CD4-positive, alpha-beta T cell treated with Interleukin-1 beta for 1 hour (primary cell): ENCODE measurements at regions not wholly inside any gene's neighbourhood (a gene's known extent, or its start where the extent isn't known, plus 50 kb on each side); places are given as distances from the start of the nearest gene placed in this dataset.
"Not testable (repeated sequence)": the region's sequence is repeated elsewhere in the genome, so short reads cannot be mapped to it uniquely, and the experiment has no call there.

Experiments used
- DNase-seq, 2 donors: peaks; one replicate each; pipeline ENCODE4 v3.0.0-alpha.2; 2020 to 2022

DNA sequence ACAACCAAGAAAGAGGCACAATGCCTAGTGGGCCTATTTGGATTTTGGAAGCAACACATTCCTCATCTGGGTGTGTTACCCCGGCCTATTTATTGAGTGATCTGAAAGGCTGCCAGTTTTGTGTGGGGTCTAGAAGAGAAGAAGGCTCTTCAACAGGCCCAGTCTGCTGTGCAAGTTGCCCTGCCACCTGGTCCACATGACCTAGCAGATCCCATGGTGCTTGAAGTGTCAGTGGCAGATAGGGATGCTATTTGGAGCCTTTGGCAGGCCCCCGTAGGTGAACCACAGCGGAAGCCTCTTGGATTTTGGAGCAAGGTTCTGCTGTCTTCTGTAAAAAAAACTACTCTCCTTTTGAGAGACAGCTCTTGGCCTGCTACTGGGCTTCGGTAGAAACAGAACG, 820.1 kb downstream of the TMTC2 start:
- DNase-seq: no peak

DNA sequence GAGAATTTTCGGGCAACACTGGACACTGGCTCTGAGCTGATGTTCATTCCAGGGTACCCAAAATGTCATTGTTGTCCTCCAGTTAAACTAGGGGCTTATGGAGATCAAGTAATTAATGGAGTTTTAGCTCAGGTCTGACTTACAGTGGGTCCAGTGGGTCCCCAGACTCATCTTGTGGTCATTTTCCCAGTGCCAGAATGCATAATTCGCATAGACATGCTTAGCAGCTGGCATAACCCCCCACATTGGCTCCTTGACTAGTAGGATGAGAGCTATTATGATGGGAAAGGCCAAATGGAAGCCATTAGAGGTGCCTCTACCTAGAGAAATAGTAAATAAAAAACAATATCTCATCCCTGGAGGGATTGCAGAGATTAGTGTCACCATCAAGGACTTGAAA, 818.9 kb downstream of the TMTC2 start:
- DNase-seq: no peak

DNA sequence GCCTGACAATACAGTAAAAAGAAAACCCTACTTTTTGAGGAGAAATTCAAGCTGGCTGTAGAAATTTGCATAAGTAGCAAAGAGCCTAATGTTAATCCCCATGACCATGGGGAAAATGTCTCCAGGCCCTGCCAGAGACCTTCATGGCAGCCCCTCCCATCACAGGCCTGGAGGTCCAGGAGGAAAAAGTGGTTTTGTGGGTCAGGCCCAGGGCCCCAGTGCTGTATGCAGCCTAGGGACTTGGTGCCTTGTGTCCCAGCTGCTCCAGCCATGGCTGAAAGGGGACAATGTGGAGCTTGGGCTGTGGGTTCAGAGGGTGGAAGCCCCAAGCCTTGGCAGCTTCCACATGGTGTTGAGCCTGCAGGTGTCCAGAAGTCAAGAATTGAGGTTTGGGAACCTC, 813.2 kb downstream of the TMTC2 start:
- not testable (repeated sequence) for DNase-seq

DNA sequence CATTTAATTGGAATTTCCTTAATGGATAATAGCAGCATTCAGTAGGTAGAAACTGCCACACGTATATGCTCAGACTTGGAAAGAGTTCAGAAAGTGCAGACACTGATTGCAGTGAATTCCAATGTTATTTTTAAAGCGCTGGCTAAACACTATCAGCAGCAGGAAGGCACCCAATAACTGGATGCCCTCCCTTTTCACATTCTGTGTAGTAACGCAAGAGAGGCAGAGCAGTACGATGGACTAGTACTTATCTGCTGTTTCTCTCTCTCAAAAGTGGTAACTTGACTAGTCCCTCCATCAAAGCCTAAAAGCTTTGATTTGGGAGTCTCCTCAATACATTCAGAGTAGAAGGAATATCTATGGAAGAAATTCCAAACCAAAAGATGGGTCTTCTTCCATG, 791.0 kb downstream of the TMTC2 start:
- no peak for DNase-seq

DNA sequence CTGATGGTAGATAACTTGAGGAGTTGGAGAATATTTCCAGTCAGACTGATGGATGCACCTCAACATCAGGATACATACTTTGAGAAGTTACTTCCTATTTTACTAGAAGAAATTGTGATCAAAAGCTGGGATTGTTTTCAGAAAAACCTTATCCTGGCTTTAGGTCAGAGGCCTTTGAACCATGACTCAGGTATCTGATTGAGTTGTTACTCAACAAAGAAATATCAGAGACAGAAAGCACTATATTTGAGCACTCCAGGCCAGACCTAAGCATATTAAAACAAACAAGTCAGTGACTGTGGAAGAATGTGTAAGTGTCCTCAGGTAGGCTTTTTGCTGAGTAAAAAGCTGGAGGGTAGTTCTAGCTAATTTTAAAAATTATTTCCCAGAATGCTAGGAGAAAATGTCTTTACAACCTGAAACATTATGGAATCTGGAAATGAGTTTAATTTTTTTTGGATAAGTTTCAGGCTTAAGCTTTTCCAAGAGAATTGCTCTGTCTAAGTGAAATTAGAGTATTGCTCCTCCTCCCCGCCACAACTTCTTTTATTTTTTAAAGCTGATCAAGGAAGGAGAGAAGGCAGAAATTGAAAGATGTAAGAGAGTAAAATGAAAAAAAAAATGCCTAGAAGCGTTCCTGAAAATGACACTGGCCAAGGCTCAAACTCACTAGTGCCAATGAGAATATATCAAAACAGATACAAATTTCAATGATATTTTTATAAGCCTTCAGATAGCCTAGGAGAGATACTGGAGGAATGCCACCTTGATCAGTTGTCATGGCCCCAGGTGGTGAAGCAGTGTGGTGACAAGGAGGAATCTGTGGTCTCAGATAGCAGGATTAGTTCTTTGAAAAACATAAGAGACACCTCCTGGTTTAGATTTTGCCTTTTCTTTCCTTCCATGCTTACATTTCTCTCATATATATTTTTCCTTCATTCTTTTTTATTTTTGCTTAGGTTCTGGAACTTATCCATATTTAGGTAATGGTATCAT, 790.3 kb downstream of the TMTC2 start:
- DNase-seq: no peak

DNA sequence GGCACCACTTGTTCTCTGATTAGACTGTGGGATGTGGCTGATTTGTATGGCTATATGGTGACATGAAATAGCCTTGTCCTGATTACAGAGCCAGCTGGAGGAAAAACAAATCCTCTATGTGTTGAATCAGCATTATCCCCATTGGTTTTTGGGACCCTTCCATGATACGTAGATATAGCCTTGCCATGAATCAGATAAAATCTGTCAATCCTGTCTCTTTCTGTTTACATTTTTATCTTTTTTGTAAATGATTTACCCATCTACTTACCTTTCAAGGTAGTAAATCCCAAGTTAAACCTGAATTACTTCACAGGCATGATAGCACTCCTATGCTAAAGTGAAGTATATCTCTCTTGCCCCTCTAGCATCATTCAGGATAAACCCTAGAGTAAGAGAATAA, 789.3 kb downstream of the TMTC2 start:
- no peak for DNase-seq

DNA sequence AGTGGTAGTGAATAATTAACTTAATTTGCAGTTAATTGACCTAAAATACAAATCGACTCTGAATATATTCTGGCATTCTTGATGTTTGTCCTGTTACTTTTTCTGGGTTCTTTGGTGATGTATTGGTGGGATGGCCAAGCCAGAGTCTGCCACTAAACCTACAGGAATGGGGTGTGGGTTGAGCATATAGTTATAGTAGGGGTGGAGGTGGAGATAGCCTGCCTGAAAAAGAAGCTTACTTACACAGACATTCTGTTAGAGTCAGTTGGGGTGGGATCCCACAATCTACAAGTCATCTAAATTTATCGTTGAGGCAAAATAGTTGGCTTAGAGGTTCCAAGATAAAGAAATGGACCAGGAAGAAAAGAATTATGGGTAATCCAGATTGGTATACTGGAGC, 787.7 kb downstream of the TMTC2 start:
- no peak for DNase-seq

DNA sequence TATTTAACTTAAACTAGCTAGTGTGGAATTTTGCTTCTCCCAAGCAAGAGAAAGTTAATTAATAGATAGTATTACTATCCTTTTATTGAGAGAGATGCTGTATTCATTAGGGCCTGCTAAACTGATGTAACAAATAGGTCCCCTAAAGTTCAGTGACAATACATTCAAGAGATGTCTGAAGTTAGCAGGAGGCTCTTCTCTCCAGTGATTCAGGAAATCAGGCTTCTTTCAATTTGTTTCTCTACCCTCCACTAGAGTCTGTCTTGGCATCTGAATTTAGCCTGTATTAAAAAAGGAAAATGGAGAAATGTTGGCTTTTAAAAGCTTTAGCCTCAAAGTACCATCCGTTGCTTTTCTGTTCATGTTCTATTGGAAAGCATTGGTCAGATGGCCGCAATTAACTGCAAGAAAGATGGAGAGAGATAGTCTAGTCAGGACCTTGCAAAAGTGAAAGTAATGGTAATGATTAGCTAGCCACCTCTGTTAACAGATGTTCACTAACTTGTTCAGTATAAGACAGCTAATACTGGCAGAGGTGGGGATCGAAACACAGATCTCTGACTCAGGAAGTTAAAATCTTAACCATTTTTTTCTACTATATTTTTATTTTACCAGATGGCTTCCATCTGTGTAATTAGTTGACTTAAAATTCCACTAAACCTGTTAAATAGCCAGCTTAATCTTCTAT, 786.8 kb downstream of the TMTC2 start:
- DNase-seq: no peak

DNA sequence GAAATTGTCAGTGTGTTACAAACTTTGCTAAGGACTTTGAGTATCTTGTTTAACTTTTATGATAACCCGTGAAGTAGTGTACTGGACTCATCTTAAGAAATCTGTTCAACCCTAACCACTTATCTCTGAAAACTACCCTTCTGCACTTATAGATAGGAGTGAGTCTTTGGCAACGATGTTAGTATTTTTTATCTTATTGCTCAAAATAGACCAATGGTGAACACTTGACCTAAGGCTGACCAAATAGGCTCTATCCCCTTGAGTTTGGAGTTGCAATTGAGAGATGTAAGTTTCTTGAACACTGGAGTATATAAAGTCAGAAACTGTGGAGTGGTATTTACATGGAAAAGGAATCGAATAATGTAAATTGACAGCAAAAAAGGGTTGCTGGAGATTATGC, 786.1 kb downstream of the TMTC2 start:
- DNase-seq: no peak

DNA sequence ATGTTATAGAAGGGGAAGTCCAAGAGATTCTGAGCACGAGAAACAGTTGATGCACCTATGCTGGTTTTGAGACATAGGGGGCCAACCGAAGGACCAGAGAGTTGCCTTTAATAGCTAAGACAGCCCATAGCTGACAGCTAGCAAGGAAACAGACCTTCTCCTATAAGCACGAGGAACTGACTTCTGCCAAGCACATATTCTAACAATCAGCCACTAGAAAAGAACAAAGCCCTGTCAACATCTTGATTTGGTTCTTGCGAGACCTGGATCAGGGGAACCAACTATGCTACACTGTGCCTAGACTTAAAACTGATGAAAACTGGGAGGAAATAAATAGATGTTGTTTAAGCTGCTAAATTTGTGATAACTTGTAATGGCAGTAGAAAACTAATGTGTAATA, 785.6 kb downstream of the TMTC2 start:
- DNase-seq: no peak

DNA sequence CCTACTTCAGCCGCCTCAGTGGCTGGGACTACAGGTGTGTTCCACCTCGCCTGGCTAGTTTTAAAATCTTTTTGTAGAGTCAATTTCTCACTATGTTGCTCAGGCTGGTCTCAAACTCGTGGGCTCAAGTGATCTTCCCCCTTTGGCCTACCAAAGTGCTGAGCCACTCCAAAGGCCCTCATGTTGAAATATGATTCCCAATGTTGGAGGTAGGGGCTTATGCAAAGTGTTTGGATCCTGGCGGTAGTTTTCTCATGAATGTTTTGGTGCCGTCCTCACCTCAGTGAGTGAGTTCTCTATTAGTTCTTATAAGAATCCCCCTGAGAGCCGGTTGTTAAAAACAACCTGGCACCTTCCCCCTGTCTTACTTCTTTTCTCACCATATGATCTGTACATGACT, 784.6 kb downstream of the TMTC2 start:
- no peak for DNase-seq

DNA sequence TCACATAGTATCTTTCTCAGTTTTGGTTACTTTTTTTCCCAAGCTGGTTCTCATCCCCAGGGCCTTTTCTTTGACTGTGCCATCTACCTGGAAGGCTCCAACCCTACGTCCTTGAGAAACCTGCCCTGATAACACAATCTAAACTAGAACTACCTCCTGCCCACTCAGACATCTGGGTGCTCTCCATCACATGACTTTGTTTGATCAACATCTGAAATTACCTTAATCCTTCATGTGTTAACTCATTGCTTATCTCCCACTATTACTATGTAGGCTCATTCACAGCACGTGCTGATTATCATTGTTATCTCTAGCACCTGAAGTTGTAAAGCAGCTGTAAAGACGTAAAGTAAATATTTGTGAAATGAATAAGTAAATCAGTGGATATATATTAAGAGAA, 784.0 kb downstream of the TMTC2 start:
- no peak for DNase-seq

DNA sequence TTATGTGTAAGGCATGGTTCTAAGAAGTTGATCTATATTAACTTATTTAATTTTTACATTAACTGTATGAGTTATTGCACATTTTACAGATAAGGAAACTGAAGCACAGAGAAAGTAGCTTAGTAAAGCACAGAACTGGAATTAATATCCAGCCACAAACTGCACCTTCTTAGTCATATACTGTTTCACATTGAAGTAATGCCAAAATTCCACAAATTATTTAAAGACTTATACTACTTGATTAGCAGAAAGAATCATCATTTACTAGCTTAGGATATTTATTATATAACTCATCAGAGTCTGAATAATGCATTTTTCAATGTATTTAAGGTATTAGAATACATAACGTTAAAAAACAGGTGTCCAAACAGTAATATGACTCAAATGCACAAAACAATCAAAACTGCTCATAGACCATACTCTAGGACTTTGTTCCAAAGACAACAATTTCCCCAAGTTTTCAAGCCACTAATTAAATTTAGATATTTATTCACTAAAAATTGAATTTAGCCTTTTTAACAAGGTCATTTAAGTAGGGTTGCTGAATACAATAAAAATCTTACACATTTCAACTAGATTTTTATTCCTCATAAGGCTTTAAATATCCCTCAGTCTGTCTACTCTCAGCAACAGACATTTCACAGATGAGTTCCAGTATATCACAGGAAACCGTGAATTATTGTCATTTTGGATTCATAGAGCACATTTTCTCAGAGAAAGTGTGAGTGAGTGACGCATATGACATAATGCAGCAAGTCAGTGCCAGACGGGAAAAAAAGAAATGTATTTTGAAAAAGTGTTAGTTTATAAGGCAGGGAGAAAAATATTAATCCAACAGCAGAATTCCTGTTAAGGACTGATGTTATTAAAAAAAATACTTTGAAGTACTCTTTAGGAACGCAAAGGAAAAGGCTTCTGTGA, 782.5 kb downstream of the TMTC2 start:
- no peak for DNase-seq

DNA sequence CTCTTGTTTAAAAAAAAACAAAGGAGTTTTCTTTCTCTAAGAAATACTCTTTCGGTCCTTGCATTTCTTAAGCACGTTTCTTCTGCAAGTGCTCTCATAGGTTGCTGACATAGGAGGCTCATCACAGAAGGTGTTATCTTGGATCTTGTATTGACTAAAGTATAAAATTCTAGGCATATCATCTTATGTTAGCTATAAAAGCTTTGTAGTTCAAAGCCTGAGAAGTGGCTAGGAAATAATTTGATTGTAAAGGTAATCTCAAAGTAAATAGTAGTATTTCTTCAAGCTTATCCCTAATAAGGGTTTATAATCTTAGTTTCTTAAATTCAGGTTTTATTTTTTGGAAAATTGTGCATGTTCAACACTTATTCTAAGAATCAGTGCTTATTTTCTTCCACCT, 778.9 kb downstream of the TMTC2 start:
- DNase-seq: no peak

DNA sequence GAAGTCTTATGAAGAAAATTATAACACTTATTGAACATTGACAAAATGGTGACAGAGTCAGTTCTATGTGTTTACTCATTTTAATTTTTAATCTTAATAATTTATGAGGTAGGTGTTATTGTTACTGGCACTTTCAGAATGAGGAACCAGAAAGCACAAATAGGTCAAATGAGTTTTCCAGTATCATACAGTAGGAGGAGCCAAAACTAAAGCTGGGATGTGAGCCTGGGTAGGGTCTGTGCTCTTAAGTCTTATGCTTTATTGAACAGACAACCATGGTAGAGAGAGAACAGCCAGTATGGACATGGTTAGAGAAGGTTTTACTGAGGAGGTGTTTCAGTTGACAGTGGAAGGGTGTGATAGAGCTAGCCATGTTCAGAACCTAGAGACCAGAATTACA, 775.7 kb downstream of the TMTC2 start:
- no peak for DNase-seq

DNA sequence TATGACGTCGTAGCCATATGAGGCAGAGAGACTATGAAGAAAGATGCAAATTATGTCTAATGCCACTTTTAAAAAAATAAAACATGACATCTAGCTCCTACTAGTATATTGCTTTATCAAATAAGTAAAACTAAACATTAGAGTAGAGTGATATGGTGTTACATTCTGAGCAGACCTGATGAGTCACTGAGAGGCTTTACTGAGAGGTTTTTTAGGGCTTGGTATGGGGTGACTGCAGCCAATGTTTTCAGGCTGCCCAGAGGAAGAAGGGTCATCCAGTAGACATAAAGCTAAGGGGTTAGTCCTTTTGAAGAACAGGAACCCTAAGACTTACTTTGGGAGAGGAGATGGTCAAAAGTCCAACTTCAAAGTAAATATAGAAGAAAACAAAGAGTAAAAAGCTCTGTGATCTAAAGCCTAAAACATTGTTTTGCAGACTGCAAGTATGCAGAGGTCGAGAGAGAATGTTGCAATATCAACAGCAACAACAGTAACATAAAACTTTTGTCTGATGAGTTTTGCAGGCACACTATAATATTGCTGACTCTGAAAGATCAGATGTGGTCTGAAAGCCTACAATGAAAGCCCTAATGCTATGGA, 774.7 kb downstream of the TMTC2 start:
- no peak for DNase-seq

DNA sequence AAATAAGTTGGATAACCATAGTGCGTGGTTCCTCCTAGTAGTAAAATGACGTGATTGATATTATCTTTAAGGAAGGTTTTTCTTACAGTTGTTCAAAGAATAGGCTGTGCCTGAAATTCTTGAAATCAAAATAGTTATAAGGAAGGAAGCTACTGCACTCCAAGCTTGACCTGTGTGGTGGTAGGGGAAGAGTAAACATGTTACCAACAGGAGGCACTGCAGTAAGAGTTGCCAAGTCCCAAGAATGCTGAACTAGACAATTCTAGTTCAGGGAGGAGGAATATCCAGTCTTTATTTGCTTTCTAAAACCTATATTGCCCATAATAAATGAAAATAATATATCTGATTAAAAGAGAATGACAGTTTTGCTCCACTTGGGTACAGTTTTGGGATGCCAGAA, 764.5 kb downstream of the TMTC2 start:
- DNase-seq: no peak

DNA sequence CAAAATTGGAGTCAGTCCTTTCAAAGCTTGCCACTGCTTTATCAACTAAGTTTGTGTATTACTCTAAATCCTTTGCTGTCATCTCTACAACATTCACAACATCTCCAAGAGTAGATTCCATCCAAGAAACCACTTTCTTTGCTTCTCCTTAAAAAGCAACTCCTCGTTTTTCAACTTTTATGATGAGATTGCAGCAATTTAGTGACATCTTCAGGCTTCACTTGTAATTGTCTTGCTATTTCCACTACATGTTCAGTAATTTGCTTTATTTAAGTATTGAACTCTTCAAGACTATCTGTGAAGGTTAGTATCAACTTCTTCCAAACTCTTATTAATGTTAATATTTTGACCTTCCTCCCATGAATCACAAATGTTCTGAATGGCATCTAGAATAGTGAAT, 747.9 kb downstream of the TMTC2 start:
- no peak for DNase-seq

DNA sequence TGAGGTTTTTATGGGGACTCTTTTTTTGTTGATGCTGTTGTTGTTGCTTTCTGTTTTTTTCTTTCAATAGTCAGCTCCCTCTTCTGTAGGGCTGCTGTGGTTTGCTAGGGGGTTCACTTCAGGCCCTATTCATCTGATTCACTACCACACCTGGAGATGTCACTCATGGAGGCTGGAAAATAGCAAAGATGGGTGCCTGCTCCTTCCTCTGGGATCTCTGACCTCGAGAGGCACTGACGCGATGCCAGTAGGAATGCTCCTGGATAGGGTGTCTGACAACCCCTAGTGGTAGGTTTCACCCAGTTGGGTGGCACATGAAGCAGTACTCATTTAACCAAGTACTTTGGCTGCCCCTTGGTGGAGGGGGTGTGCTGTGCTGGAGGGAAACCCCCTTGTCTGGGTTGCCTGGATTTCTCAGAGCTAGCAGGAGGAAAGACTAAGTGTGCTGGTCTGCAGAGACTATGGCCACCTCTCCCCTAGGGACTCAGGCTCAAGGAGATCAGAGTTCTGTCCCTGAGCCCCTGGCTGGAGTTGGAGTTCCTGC, 745.5 kb downstream of the TMTC2 start:
- DNase-seq: no peak

DNA sequence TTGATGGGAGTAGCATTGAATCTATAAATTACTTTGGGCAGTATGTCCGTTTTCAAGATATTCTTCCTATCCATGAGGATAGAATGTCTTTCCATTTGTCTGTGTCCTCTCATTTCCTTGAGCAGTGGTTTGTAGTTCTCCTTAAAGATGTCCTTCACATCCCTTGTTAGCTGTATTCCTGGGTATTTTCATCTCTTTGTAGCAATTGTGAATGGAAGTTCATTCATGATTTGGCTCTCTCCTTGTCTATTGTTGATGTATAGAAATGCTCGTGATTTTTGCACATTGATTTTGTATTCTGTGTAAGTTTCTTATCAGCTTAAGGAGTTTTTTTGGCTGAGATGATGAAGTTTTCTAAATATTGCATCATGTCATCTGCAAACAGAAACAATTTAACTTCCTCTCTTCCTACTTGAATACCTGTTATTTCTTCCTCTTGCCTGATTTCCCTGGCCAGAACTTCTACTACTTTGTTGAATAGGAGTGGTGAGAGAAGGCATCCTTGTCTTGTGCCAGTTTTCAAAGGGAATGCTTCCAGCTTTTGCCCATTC, 741.0 kb downstream of the TMTC2 start:
- not testable (repeated sequence) for DNase-seq

DNA sequence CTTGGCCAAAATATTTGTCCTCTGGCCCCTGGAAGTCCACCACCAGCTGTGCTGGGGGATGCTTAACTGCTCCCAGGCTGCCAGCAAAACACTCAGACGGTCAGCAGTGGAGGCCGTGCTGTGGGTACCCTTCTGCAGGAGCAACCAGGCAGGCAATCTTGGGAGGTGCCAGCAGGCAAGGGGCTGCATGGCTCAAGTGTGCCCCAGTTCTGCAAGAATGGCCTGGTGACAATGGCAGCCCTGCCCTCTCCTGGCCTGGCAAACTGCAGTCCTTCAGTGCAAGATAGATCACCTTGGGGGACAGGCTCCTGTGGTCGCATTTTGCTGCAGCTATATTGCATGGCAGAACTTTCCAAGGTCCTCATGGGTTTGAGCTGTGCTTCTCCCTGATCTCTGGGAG, 728.3 kb downstream of the TMTC2 start:
- no peak for DNase-seq

DNA sequence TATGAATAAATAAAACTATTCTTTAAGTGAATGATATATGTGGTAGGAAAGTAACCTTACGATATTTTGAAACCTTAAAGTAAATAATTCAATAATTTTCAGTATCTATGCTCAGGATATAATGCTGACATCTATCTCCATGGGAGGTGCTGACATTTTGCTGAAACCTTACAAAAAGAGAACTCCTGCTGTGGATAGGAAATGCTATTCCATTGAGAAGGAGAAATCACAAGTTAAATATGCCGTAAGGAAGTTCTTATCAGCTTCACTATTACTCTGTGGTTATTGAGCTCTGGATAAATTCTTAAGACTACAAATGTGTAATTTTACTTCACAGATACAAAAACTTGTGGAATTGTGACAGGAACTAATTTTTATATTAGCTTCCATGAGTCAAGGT, 722.1 kb downstream of the TMTC2 start:
- no peak for DNase-seq
